ENCODE measurements at regions not wholly inside any gene's neighbourhood (a gene's known extent, or its start where the extent isn't known, plus 50 kb on each side); places are given as distances from the start of the nearest gene placed in this dataset.
"Not testable (repeated sequence)": the region's sequence is repeated elsewhere in the genome, so short reads cannot be mapped to it uniquely, and the experiment has no call there.

- 48 to 67% methylated on average over 3 of the region's 5 CpGs for WGBS, 2 donors
- H3K27ac ChIP-seq, result no peak overlapping the region
- TF ChIP-seq CTCF (IDR thresholded peaks at IDR 0.05), result no peak
- no peak for TF ChIP-seq POLR2A (IDR thresholded peaks at IDR 0.05)
- peaks cover 0 to 5% (median 0%) of the 10 kb centered on the region in 3 donors for H3K9me3 ChIP-seq
- H3K27me3 ChIP-seq, result no peaks in the 10 kb centered on the region
- H3K4me3 ChIP-seq, result no peak overlapping the region
- intact Hi-C loops (cut with DNase I), result no loop called here
- no peaks in the 10 kb centered on the region for H3K36me3 ChIP-seq
- H3K4me1 ChIP-seq, result no peaks in the 10 kb centered on the region
- DNase-seq, result no peak
Observed at GRCh38 chr15:47027322-47027946, 689.9 kb upstream of the SEMA6D start.

GRCh38 chr15:47035475-47036406, 681.6 kb upstream of the SEMA6D start:
- intact Hi-C loops (cut with DNase I), result no loop called here
- Histone ChIP-seq H3K27me3 (no peaks in the 10 kb centered on the region), H3K4me3 (no peak overlapping the region), H3K4me1 (no peaks in the 10 kb centered on the region), H3K36me3 (no peaks in the 10 kb centered on the region), H3K27ac (no peak overlapping the region), H3K9me3 (no peaks in the 10 kb centered on the region)
- no peak for TF ChIP-seq POLR2A (IDR thresholded peaks at IDR 0.05)
- no peak for TF ChIP-seq CTCF (IDR thresholded peaks at IDR 0.05)
- DNase-seq, result no peak
- 27 to 28% methylated on average over 2 of the region's 2 CpGs for WGBS, 2 donors

GRCh38 chr15:47037003-47037402, 680.3 kb upstream of the SEMA6D start:
- intact Hi-C loops (cut with DNase I), result no loop called here
- WGBS, 2 donors, result 35 to 50% methylated on average over 1 of the region's 1 CpG
- H3K27ac ChIP-seq, result no peak overlapping the region
- no peak for TF ChIP-seq CTCF (IDR thresholded peaks at IDR 0.05)
- TF ChIP-seq POLR2A (IDR thresholded peaks at IDR 0.05), result no peak
- H3K9me3 ChIP-seq, result no peaks in the 10 kb centered on the region
- no peak overlapping the region for H3K4me3 ChIP-seq
- no peak for DNase-seq
- H3K4me1 ChIP-seq, result no peaks in the 10 kb centered on the region
- H3K36me3 ChIP-seq, result no peaks in the 10 kb centered on the region
- H3K27me3 ChIP-seq, result no peaks in the 10 kb centered on the region

GRCh38 chr15:47039225-47039624, 678.1 kb upstream of the SEMA6D start:
- Histone ChIP-seq H3K4me1 (no peaks in the 10 kb centered on the region), H3K27ac (no peak overlapping the region), H3K9me3 (no peaks in the 10 kb centered on the region), H3K36me3 (no peaks in the 10 kb centered on the region), H3K4me3 (no peak overlapping the region), H3K27me3 (no peaks in the 10 kb centered on the region)
- intact Hi-C loops (cut with DNase I), result no loop called here
- WGBS, 2 donors, result 81 to 91% methylated on average over 1 of the region's 1 CpG
- TF ChIP-seq CTCF (IDR thresholded peaks at IDR 0.05) (no peak), POLR2A (IDR thresholded peaks at IDR 0.05) (no peak)
- no peak for DNase-seq

GRCh38 chr15:47041301-47041700, 676.0 kb upstream of the SEMA6D start:
- DNase-seq, result no peak
- Histone ChIP-seq H3K4me1 (no peaks in the 10 kb centered on the region), H3K27me3 (no peaks in the 10 kb centered on the region), H3K4me3 (no peak overlapping the region), H3K36me3 (no peaks in the 10 kb centered on the region), H3K9me3 (no peaks in the 10 kb centered on the region), H3K27ac (no peak overlapping the region)
- intact Hi-C loops (cut with DNase I), result no loop called here
- TF ChIP-seq CTCF (IDR thresholded peaks at IDR 0.05) (no peak), POLR2A (IDR thresholded peaks at IDR 0.05) (no peak)
- 70 to 72% methylated on average over 1 of the region's 1 CpG for WGBS, 2 donors

- H3K27me3 ChIP-seq; DNase-seq; H3K4me1 ChIP-seq; intact Hi-C loops (cut with DNase I); H3K4me3 ChIP-seq; H3K9me3 ChIP-seq; H3K36me3 ChIP-seq; H3K27ac ChIP-seq: not testable (repeated sequence)
Observed at GRCh38 chr15:47047981-47048380, 669.3 kb upstream of the SEMA6D start.

Measured in esophagus squamous epithelium (tissue), 5 donors.